Body of pancreas (tissue), 4 donors: ENCODE measurements at regions not wholly inside any gene's neighbourhood (a gene's known extent, or its start where the extent isn't known, plus 50 kb on each side); places are given as distances from the start of the nearest gene placed in this dataset.

Source experiments
- POLR2A ChIP-seq, 3 donors: fragments of 450-650 bp; IDR thresholded peaks; one replicate each; pipeline ENCODE4 v1.6.1; 2016; ENCODE audit warnings: antibody characterized with exemption in 3 of 3, mild to moderate bottlenecking in 2 of 3
- TF ChIP-seq, protein P1 (sequence below), 7 experiments: fragments of 450-650 bp in 4 of 7; fragments of 200-600 bp in 3 of 7; sonication (generic) in 3 of 7; IDR thresholded peaks; one replicate each; pipeline ENCODE4 v1.5.1; 2016 to 2019; ENCODE audit warnings: antibody characterized with exemption in 7 of 7

DNA sequence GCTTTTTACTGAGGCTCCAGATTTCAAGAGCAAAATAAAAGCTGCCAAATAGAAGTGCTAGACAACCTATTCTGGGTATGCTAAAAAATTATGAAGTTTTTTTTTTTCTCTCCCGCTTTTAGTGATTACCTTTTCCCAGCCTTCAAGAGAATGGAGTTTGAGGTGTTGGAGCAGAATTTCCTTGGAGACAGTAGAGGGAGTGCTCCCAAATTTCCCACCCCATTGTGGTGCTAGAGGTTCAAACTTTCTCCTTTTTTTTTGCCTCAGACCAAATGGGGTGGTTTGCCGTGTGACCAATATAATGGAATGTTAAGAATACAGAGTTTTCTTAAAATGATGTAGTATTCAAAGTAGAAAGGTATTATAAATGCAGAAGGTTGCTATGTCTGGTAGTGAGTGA is 244.2 kb upstream of the RIOK2 start:
- TF ChIP-seq, protein P1, sequence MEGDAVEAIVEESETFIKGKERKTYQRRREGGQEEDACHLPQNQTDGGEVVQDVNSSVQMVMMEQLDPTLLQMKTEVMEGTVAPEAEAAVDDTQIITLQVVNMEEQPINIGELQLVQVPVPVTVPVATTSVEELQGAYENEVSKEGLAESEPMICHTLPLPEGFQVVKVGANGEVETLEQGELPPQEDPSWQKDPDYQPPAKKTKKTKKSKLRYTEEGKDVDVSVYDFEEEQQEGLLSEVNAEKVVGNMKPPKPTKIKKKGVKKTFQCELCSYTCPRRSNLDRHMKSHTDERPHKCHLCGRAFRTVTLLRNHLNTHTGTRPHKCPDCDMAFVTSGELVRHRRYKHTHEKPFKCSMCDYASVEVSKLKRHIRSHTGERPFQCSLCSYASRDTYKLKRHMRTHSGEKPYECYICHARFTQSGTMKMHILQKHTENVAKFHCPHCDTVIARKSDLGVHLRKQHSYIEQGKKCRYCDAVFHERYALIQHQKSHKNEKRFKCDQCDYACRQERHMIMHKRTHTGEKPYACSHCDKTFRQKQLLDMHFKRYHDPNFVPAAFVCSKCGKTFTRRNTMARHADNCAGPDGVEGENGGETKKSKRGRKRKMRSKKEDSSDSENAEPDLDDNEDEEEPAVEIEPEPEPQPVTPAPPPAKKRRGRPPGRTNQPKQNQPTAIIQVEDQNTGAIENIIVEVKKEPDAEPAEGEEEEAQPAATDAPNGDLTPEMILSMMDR (IDR thresholded peaks at IDR 0.05), result no peak
- TF ChIP-seq POLR2A (IDR thresholded peaks at IDR 0.05), result no peak
